Kidney (tissue), 13 donors: ENCODE measurements at regions not wholly inside any gene's neighbourhood (a gene's known extent, or its start where the extent isn't known, plus 50 kb on each side); places are given as distances from the start of the nearest gene placed in this dataset.
A peak's percentile ranks its signal among the peaks of the same experiment; 100 is the strongest.

Experiments used
- DNase-seq, 5 donors: peaks; one replicate each; pipeline ENCODE4 v3.0.0-alpha.2; 2013 to 2020
- FAIRE-seq: peaks from 2 replicates; lab custom pipeline; 2012; peaks lifted over from hg19 to GRCh38; lab: Jason Lieb, UNC
- H3K27ac ChIP-seq, 2 donors: one replicate each; pipeline ENCODE4 v1.7.0; 2013; ENCODE audit warnings: low read depth in 2 of 2, low read length in 2 of 2, inconsistent platforms in 1 of 2
- H3K27me3 ChIP-seq: one replicate; pipeline ENCODE4 v1.7.1; 2013; ENCODE audit warnings: low read length, inconsistent platforms; ENCODE audit not compliant: control insufficient read depth, insufficient read depth
- H3K36me3 ChIP-seq, 3 donors: one replicate each; pipeline versions ENCODE4 v1.7.0 to v1.7.1; 2013; ENCODE audit warnings: low read length in 3 of 3, control low read depth in 1 of 3, inconsistent platforms in 1 of 3; ENCODE audit not compliant: insufficient read depth in 3 of 3, control insufficient read depth in 2 of 3
- H3K4me1 ChIP-seq, 3 donors: one replicate each; pipeline versions ENCODE4 v1.7.0 to v1.7.1; 2013; ENCODE audit warnings: low read length in 3 of 3, inconsistent platforms in 1 of 3, low read depth in 1 of 3; ENCODE audit not compliant: control insufficient read depth in 2 of 3, insufficient read depth in 2 of 3
- H3K4me3 ChIP-seq, 3 donors: one replicate each; pipeline versions ENCODE4 v1.7.0 to v1.8.1; 2013; ENCODE audit warnings: low read length in 3 of 3, control low read depth in 1 of 3, inconsistent platforms in 1 of 3
- H3K9ac ChIP-seq, 3 donors: one replicate each; pipeline versions ENCODE4 v1.7.0 to v1.7.1; 2013; ENCODE audit warnings: low read length in 3 of 3, control low read depth in 1 of 3, inconsistent platforms in 1 of 3
- H3K9me3 ChIP-seq, 3 donors: one replicate each; pipeline versions ENCODE4 v1.7.0 to v1.7.1; 2013; ENCODE audit warnings: low read length in 3 of 3, control low read depth in 1 of 3, inconsistent platforms in 1 of 3; ENCODE audit not compliant: control insufficient read depth in 2 of 3, insufficient read depth in 1 of 3
- intact Hi-C: fragments of 100-400 bp; cut with DNase I; formaldehyde crosslinking; loops from one replicate; pipeline ENCODE4 v1.11.1; 2022
- TF ChIP-seq, protein P1 (sequence below): IDR thresholded peaks from 3 replicates; pipeline ENCODE4 v1.5.1; 2012; ENCODE audit warnings: mild to moderate bottlenecking, moderate library complexity, borderline replicate concordance; ENCODE audit not compliant: insufficient read depth; ENCODE audit errors: extremely low read depth
- donor health status: control.
- donor health status: control.
- donor health status: control.
- donor health status: control.
- donor health status: control.
- donor health status: DM: yes; HTN: yes; CAD: no.
- donor health status: Normal renal cell carcinoma (clear cell type).

DNA sequence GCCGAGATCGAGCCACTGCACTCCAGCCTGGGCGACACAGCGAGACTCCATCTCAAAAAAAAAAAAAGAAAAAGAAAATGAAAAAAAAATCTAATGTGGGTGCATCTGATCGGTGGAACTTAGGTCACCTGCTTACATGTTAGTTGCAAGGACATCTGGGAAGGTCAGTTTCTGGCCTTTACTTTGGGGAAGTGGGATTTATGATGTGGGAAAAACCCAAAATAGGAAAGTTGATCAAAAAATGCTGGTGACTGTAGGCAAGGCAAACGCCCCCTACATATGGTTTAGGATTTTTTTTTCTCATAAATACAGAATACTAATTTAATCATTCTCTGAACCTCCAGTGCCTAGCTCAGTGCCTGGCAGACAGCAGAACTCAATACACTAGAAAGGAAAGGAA, 69.2 kb upstream of the PIM1 start:
- Histone ChIP-seq H3K4me1 (peaks cover 0 to 33% (median 20%) of the 10 kb centered on the region in 3 donors), H3K27ac (no peak overlapping the region), H3K27me3 (no peaks in the 10 kb centered on the region), H3K9me3 (no peaks in the 10 kb centered on the region), H3K4me3 (no peak overlapping the region), H3K36me3 (no peaks in the 10 kb centered on the region), H3K9ac (no peak overlapping the region)
- intact Hi-C loops: no loop called here
- no peak for DNase-seq
- TF ChIP-seq, protein P1, sequence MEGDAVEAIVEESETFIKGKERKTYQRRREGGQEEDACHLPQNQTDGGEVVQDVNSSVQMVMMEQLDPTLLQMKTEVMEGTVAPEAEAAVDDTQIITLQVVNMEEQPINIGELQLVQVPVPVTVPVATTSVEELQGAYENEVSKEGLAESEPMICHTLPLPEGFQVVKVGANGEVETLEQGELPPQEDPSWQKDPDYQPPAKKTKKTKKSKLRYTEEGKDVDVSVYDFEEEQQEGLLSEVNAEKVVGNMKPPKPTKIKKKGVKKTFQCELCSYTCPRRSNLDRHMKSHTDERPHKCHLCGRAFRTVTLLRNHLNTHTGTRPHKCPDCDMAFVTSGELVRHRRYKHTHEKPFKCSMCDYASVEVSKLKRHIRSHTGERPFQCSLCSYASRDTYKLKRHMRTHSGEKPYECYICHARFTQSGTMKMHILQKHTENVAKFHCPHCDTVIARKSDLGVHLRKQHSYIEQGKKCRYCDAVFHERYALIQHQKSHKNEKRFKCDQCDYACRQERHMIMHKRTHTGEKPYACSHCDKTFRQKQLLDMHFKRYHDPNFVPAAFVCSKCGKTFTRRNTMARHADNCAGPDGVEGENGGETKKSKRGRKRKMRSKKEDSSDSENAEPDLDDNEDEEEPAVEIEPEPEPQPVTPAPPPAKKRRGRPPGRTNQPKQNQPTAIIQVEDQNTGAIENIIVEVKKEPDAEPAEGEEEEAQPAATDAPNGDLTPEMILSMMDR: no peak
- no peak for FAIRE-seq

DNA sequence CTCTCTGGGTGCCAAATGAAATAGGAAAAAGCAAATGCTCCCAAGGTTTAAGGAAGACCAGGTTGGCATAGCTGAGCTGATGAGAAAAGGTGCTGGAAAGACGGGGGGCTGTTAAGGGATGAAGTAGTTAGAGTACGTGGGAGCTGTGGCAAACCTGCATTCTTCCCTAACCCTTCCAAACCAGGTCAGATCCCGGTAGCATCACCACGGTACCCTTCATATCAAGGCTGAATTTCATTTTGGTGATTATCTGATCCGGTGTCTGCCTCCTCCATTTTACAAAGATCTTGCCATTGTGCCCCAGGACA, 68.0 kb upstream of the PIM1 start:
- no peaks in the 10 kb centered on the region for H3K27me3 ChIP-seq
- DNase-seq: no peak
- no peaks in the 10 kb centered on the region for H3K9me3 ChIP-seq
- peak overlapping the region; percentile 77 to 93 for H3K27ac ChIP-seq
- intact Hi-C loops: no loop called here
- peak overlapping the region in 2 of 3 donors; percentile 30 to 59 for H3K4me3 ChIP-seq
- FAIRE-seq: no peak
- H3K4me1 ChIP-seq: peaks cover 0 to 30% (median 21%) of the 10 kb centered on the region in 3 donors
- TF ChIP-seq, protein P1: no peak
- peak overlapping the region in 1 of 3 donors; percentile 71 for H3K9ac ChIP-seq
- no peaks in the 10 kb centered on the region for H3K36me3 ChIP-seq

DNA sequence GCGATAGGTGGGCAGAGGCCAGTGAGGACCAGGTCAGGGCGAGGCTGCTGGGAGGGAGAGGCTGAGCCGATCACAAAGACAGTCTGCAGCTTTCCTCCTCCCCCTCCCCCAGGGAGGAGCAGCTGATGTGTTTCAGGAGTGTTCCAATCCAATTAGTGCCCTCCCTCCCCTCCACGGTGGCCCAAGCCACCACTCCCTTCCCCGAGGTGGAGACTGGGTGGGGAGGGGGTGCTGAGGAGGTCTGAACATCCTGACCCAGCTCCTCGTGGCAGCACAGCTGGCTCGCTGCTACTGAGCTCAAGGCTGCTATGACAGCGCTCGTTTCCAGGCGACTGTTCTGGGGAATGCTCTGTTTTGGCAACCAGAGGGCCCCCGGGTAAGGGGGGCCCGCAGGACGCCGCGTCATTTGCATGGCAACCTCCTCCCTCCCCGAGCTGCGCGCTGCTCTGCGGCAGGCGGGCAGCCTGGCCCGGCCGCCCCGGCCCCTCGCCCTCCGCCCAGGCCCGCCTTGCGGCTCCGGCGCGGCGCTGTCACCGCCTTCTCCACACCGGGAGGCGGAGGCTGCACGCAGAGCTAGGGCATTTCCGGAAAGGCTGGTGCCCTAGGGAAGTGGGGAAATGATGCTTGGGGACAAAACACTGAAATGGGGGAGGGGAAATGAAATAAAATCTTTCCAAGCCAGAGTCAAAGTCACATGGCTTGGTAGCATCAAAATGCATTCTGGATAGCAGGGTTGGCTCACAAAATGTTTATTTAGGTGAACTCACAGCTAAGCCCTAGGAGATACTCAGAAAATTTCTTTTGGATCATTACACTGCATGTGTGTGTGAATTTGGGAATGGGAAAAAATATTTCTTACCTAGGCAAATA, 67.4 kb upstream of the PIM1 start:
- Histone ChIP-seq H3K9ac (peak overlapping the region in 2 of 3 donors; percentile 31 to 71), H3K36me3 (no peaks in the 10 kb centered on the region), H3K9me3 (no peaks in the 10 kb centered on the region), H3K27ac (peak overlapping the region; percentile 77 to 93), H3K4me3 (peak overlapping the region; percentile 30 to 59 (median 47)), H3K4me1 (peaks cover 0 to 34% (median 25%) of the 10 kb centered on the region in 3 donors), H3K27me3 (no peaks in the 10 kb centered on the region)
- no peak for FAIRE-seq
- peak; percentile 95 to 97 (median 97) for DNase-seq
- TF ChIP-seq, protein P1: no peak
- intact Hi-C loops: no loop called here
